Endothelial cell of umbilical vein (primary cell): ENCODE measurements at regions not wholly inside any gene's neighbourhood (a gene's known extent, or its start where the extent isn't known, plus 50 kb on each side); places are given as distances from the start of the nearest gene placed in this dataset.

ENCODE experiments used
- CTCF ChIP-seq, 2 donors: IDR thresholded peaks; 1 replicate in 1 of 2; 2 replicates in 1 of 2; pipeline ENCODE4 v1.5.1; 2011; ENCODE audit warnings: low read length in 2 of 2, mild to moderate bottlenecking in 2 of 2, moderate library complexity in 2 of 2, control low read depth in 1 of 2, inconsistent platforms in 1 of 2, low read depth in 1 of 2; ENCODE audit not compliant: insufficient read depth in 1 of 2; ENCODE audit errors: extremely low read depth in 1 of 2
- EZH2 ChIP-seq: IDR thresholded peaks from 2 replicates; pipeline ENCODE4 v1.6.1; 2012; ENCODE audit warnings: borderline replicate concordance, low read depth, mild to moderate bottlenecking, moderate library complexity, low read length, inconsistent platforms; ENCODE audit not compliant: severe bottlenecking
- FOS ChIP-seq: IDR thresholded peaks from 2 replicates; pipeline ENCODE4 v1.6.1; 2011; ENCODE audit warnings: mild to moderate bottlenecking, low read length, moderate library complexity, borderline replicate concordance; ENCODE audit not compliant: insufficient read depth
- GATA2 ChIP-seq: IDR thresholded peaks from 2 replicates; pipeline ENCODE4 v1.7.0; 2011; ENCODE audit warnings: low read depth, mild to moderate bottlenecking, moderate library complexity, mixed read lengths, low read length; ENCODE audit not compliant: insufficient read length, insufficient read depth
- JUN ChIP-seq: IDR thresholded peaks from 2 replicates; pipeline ENCODE4 v1.6.1; 2011; ENCODE audit warnings: borderline replicate concordance, low read depth; ENCODE audit not compliant: insufficient read length, insufficient read depth
- MYC ChIP-seq: IDR thresholded peaks from one replicate; pipeline ENCODE4 v1.6.1; 2011; ENCODE audit warnings: mild to moderate bottlenecking, low read depth, low read length
- POLR2A ChIP-seq: IDR thresholded peaks from 2 replicates; pipeline ENCODE4 v1.6.1; 2012; ENCODE audit warnings: low read depth, mild to moderate bottlenecking, control low read depth, low read length
- POLR2AphosphoS5 ChIP-seq: IDR thresholded peaks from 2 replicates; pipeline ENCODE4 v1.6.1; 2012; ENCODE audit warnings: low read depth, mild to moderate bottlenecking, control low read depth, low read length, moderate library complexity; ENCODE audit not compliant: insufficient read depth

- TF ChIP-seq FOS = no peak
- no peak for TF ChIP-seq CTCF (IDR thresholded peaks at IDR 0.05; ENCODE audit: extremely low read depth in 1 of 2, insufficient read depth in 1 of 2, low read depth in 1 of 2, low read length in 2 of 2)
- no peak for TF ChIP-seq POLR2A
- TF ChIP-seq POLR2AphosphoS5 = no peak
- TF ChIP-seq EZH2 = no peak
- TF ChIP-seq GATA2 = no peak
- no peak for TF ChIP-seq JUN
- TF ChIP-seq MYC = no peak
Measured at GRCh38 chr5:113654828-113655227, 141.3 kb downstream of the YTHDC2 start.
